Breast epithelium (tissue), 4 donors: ENCODE measurements at regions not wholly inside any gene's neighbourhood (a gene's known extent, or its start where the extent isn't known, plus 50 kb on each side); places are given as distances from the start of the nearest gene placed in this dataset.
"Not testable (repeated sequence)": the region's sequence is repeated elsewhere in the genome, so short reads cannot be mapped to it uniquely, and the experiment has no call there.

Experiments used
- DNase-seq, 2 donors: peaks; one replicate each; pipeline ENCODE4 v3.0.0-alpha.2; 2019; ENCODE audit warnings: low spot score in 2 of 2
- H3K27ac ChIP-seq, 2 donors: fragments of 200-600 bp; sonication (generic) in 1 of 2; one replicate each; pipeline ENCODE4 v1.5.1; 2016 to 2019; ENCODE audit warnings: mild to moderate bottlenecking in 1 of 2
- H3K27me3 ChIP-seq, 2 donors: fragments of 200-600 bp; sonication (generic) in 1 of 2; one replicate each; pipeline versions ENCODE4 v1.5.1 to v1.6.0; 2017 to 2019; ENCODE audit warnings: control low read depth in 1 of 2, mild to moderate bottlenecking in 1 of 2
- H3K36me3 ChIP-seq: fragments of 200-600 bp; one replicate; pipeline ENCODE4 v1.5.1; 2019
- H3K4me1 ChIP-seq, 2 donors: fragments of 200-600 bp; sonication (generic); one replicate each; pipeline ENCODE4 v1.5.1; 2016 to 2019; ENCODE audit warnings: control low read depth in 1 of 2
- H3K4me3 ChIP-seq, 3 donors: fragments of 200-600 bp; sonication (generic); 1 replicate in 2 of 3; 2 replicates in 1 of 3; pipeline ENCODE4 v1.5.1; 2016 to 2019; ENCODE audit warnings: mild to moderate bottlenecking in 3 of 3, moderate library complexity in 2 of 3
- H3K9me3 ChIP-seq, 2 donors: fragments of 200-600 bp; sonication (generic) in 1 of 2; one replicate each; pipeline ENCODE4 v1.5.1; 2016 to 2019; ENCODE audit warnings: control low read depth in 1 of 2
- POLR2A ChIP-seq: fragments of 450-650 bp; IDR thresholded peaks from one replicate; pipeline ENCODE4 v1.6.1; 2016; ENCODE audit warnings: antibody characterized with exemption, mild to moderate bottlenecking, moderate library complexity
- POLR2AphosphoS5 ChIP-seq, 3 donors: sonication (generic); formaldehyde crosslinking; IDR thresholded peaks; one replicate each; pipeline ENCODE4 v1.6.1; 2017; ENCODE audit warnings: antibody characterized with exemption in 3 of 3
- intact Hi-C: fragments of 100-400 bp; cut with DNase I; formaldehyde crosslinking; loops from one replicate; pipeline ENCODE4 v1.15.1; 2023; ENCODE audit warnings: low total_unique reads
- TF ChIP-seq, protein P1 (sequence below), 3 donors: fragments of 450-650 bp; IDR thresholded peaks; one replicate each; pipeline ENCODE4 v1.5.1; 2016 to 2017; ENCODE audit warnings: antibody characterized with exemption in 3 of 3, mild to moderate bottlenecking in 3 of 3, moderate library complexity in 3 of 3

DNA sequence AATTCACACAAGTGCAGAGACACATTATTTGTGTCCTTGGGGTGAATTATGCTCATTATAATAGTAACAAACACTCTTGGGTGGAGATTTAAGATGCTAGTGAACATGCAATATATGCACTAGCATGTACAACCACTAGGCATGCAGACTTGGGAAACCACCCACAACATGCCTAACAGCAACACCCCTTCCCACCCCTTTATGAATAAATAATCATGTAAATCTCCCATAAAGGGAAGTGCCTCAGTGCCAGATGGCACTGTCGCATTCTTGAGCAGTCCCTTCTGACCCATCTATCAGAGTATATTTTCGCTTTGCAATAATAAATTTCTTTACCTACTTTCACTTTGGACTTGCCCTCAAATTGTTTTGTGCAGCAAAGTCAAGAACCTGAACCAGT, 1362.2 kb downstream of the OLFM4 start:
- no peak overlapping the region for H3K4me3 ChIP-seq
- intact Hi-C loops: no loop called here
- no peak for DNase-seq
- TF ChIP-seq POLR2AphosphoS5 (IDR thresholded peaks at IDR 0.05) (no peak), POLR2A (no peak)
- TF ChIP-seq, protein P1, sequence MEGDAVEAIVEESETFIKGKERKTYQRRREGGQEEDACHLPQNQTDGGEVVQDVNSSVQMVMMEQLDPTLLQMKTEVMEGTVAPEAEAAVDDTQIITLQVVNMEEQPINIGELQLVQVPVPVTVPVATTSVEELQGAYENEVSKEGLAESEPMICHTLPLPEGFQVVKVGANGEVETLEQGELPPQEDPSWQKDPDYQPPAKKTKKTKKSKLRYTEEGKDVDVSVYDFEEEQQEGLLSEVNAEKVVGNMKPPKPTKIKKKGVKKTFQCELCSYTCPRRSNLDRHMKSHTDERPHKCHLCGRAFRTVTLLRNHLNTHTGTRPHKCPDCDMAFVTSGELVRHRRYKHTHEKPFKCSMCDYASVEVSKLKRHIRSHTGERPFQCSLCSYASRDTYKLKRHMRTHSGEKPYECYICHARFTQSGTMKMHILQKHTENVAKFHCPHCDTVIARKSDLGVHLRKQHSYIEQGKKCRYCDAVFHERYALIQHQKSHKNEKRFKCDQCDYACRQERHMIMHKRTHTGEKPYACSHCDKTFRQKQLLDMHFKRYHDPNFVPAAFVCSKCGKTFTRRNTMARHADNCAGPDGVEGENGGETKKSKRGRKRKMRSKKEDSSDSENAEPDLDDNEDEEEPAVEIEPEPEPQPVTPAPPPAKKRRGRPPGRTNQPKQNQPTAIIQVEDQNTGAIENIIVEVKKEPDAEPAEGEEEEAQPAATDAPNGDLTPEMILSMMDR (IDR thresholded peaks at IDR 0.05): no peak
- H3K27me3 ChIP-seq: no peaks in the 10 kb centered on the region
- H3K4me1 ChIP-seq: no peaks in the 10 kb centered on the region
- H3K36me3 ChIP-seq: no peaks in the 10 kb centered on the region
- H3K9me3 ChIP-seq: no peaks in the 10 kb centered on the region
- H3K27ac ChIP-seq: no peak overlapping the region

DNA sequence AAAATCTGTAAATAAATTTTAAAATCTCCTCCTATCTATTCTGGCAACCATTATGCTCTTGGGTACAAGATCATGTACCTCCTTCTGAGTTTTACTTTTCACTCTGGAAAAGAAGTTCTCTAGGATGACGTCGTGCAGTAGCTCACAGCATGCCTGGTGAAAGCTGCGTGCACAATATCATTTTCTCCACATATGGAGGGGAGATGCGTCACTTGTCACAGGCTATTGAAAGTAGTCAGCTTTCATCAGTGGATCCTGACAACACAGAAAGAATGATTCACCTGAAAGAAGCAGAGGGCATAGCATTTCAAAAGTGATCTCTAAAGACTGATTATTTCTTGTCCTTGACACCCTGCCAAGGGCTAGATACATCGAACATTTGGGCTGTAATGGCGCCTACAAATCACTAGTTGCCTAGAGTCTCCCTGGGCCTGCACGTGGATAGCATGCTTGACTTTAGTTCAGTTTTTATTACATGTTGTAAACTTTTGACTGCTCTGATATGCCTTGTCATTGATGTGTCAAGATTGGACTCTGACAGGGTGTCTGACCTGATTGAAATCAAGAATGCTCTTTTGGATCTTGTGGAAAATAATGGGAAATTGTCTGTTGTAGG, 1365.6 kb downstream of the OLFM4 start:
- Histone ChIP-seq H3K27ac (no peak overlapping the region), H3K4me3 (no peak overlapping the region), H3K36me3 (no peaks in the 10 kb centered on the region), H3K27me3 (no peaks in the 10 kb centered on the region), H3K4me1 (no peaks in the 10 kb centered on the region), H3K9me3 (no peaks in the 10 kb centered on the region)
- TF ChIP-seq, protein P1 (IDR thresholded peaks at IDR 0.05): no peak
- no peak for TF ChIP-seq POLR2A
- intact Hi-C loops: no loop called here
- DNase-seq: no peak

DNA sequence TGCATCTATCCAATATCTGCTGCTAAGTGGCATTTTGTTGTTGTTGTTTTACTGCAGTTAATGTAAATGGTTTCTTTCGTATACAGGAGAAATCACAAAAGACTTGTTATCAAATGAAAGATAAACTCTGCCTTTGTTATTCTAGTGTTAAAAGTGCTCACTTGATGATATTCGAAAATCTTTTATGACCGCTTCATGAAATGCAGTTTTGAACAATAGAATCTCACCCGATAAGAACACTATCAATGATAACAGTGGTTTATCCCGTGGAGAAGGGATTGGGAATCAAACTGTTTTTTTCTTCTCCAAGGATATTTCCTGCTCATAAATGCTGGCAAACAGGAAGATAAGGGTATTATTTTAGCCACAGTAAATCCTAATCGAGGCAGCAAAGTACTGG, 1366.3 kb downstream of the OLFM4 start:
- H3K4me1 ChIP-seq: no peaks in the 10 kb centered on the region
- H3K4me3 ChIP-seq: no peak overlapping the region
- H3K36me3 ChIP-seq: no peaks in the 10 kb centered on the region
- H3K9me3 ChIP-seq: no peaks in the 10 kb centered on the region
- no peak overlapping the region for H3K27ac ChIP-seq
- intact Hi-C loops: no loop called here
- DNase-seq: no peak
- H3K27me3 ChIP-seq: no peaks in the 10 kb centered on the region
- TF ChIP-seq, protein P1 (IDR thresholded peaks at IDR 0.05): no peak
- TF ChIP-seq POLR2AphosphoS5 (IDR thresholded peaks at IDR 0.05) (no peak), POLR2A (no peak)

DNA sequence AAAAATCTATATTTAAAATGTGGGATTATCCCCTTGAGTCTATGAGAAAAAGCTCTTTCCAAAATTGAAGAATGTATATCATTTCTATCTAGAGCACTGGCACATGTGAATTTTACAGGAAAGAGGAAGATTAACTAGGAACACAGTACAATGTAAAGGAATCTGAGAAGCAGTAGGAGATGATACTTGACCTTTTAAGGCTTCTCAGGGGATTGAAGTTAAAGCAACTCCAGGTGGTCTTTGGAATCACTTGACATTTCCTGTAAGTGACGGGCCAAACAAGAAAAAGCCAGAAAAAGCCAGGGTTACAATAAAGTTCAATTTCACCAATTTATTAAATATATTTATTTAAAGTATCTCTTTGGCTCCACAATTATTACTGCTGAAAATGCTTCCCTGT, 1373.9 kb downstream of the OLFM4 start:
- Histone ChIP-seq H3K4me3 (no peak overlapping the region), H3K36me3 (no peaks in the 10 kb centered on the region), H3K9me3 (peaks cover 0 to 4% of the 10 kb centered on the region in 2 donors), H3K4me1 (no peaks in the 10 kb centered on the region), H3K27ac (no peak overlapping the region), H3K27me3 (no peaks in the 10 kb centered on the region)
- TF ChIP-seq, protein P1 (IDR thresholded peaks at IDR 0.05): no peak
- no peak for TF ChIP-seq POLR2AphosphoS5 (IDR thresholded peaks at IDR 0.05)
- no peak for TF ChIP-seq POLR2A
- intact Hi-C loops: no loop called here
- no peak for DNase-seq

DNA sequence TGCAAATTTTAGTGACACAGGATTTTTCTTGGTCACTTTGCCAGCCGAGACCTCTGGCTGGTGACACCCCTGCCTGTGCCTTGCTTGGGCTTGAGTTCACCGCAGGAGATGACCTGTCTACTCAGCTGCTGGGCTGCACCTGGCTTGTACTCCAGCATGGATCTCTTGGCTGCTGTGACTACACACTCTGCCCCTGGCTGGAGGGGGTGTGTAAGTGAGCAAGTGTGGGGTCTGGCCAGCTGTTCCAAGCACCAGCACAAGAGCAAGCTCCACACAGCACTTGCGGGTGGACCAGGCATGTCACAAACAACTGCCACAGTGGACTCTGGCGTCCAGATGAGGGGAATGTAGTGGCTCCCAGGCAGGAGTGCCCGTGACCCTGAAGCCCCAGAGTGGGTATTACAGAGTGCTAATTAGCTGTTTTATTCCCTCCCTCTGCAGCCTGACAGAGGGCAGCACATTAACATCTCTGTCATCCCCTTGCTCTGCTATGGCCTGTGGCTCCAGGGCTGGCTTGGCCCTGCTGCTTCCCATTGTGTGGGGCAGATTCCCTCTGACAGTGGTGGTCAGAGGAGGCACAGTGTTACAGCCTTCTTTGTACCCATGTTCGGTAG, 1387.2 kb downstream of the OLFM4 start:
- H3K27me3 ChIP-seq: no peaks in the 10 kb centered on the region

GRCh38 chr13:54422946-54423345, 1394.3 kb downstream of the OLFM4 start:
- H3K27me3 ChIP-seq, H3K9me3 ChIP-seq, H3K27ac ChIP-seq, H3K4me3 ChIP-seq, intact Hi-C loops, H3K36me3 ChIP-seq, DNase-seq, H3K4me1 ChIP-seq: not testable (repeated sequence)

More for the DNA sequence above, 1387.2 kb downstream of the OLFM4 start:
- H3K4me1 ChIP-seq: no peaks in the 10 kb centered on the region
- no peak for DNase-seq
- no peak overlapping the region for H3K27ac ChIP-seq
- intact Hi-C loops: no loop called here
- H3K36me3 ChIP-seq: no peaks in the 10 kb centered on the region
- peaks cover 0 to 2% of the 10 kb centered on the region in 2 donors for H3K9me3 ChIP-seq
- no peak overlapping the region for H3K4me3 ChIP-seq
- TF ChIP-seq POLR2A (no peak), POLR2AphosphoS5 (IDR thresholded peaks at IDR 0.05) (no peak)
- TF ChIP-seq, protein P1 (IDR thresholded peaks at IDR 0.05): no peak
